Gastrocnemius medialis (tissue), 4 donors: ENCODE measurements at regions not wholly inside any gene's neighbourhood (a gene's known extent, or its start where the extent isn't known, plus 50 kb on each side); places are given as distances from the start of the nearest gene placed in this dataset.

Source experiments
- POLR2A ChIP-seq, 2 donors: fragments of 450-650 bp; IDR thresholded peaks; one replicate each; pipeline ENCODE4 v1.6.1; 2017; ENCODE audit warnings: antibody characterized with exemption in 2 of 2, mild to moderate bottlenecking in 2 of 2, moderate library complexity in 2 of 2
- TF ChIP-seq, protein P1 (sequence below), 5 experiments: fragments of 450-650 bp in 3 of 5; fragments of 200-600 bp in 2 of 5; sonication (generic) in 2 of 5; IDR thresholded peaks in 4 of 5; conservative IDR thresholded peaks in 1 of 5; 1 replicate in 4 of 5; 2 replicates in 1 of 5; pipeline ENCODE4 v1.5.1; 2016 to 2019; ENCODE audit warnings: antibody characterized with exemption in 5 of 5, mild to moderate bottlenecking in 3 of 5, moderate library complexity in 3 of 5

DNA sequence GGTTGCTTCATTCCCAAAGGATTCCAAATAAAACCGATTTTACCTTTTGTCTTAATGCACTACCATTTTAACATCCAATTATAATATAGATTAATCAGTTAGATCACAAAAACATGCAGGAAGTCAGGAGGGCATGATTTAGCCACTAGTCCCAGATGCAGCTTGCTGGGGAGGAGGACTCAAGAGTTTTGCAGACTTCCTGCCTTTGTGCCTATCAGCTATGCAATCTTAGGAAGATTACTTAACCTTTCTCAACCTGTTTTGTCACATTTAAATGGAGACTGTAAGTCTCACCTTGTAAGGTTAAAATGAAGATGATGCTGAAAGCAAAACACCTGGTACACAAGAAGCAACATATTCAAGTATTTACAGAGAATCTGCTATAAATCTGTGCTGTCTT, 242.4 kb upstream of the GOLIM4 start:
- TF ChIP-seq, protein P1, sequence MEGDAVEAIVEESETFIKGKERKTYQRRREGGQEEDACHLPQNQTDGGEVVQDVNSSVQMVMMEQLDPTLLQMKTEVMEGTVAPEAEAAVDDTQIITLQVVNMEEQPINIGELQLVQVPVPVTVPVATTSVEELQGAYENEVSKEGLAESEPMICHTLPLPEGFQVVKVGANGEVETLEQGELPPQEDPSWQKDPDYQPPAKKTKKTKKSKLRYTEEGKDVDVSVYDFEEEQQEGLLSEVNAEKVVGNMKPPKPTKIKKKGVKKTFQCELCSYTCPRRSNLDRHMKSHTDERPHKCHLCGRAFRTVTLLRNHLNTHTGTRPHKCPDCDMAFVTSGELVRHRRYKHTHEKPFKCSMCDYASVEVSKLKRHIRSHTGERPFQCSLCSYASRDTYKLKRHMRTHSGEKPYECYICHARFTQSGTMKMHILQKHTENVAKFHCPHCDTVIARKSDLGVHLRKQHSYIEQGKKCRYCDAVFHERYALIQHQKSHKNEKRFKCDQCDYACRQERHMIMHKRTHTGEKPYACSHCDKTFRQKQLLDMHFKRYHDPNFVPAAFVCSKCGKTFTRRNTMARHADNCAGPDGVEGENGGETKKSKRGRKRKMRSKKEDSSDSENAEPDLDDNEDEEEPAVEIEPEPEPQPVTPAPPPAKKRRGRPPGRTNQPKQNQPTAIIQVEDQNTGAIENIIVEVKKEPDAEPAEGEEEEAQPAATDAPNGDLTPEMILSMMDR (IDR thresholded peaks at IDR 0.05 in 4 of 5, conservative IDR thresholded peaks at IDR 0.05 in 1 of 5): no peak
- no peak for TF ChIP-seq POLR2A (IDR thresholded peaks at IDR 0.05)
